ENCODE measurements at regions not wholly inside any gene's neighbourhood (a gene's known extent, or its start where the extent isn't known, plus 50 kb on each side); places are given as distances from the start of the nearest gene placed in this dataset.
"Not testable (repeated sequence)": the region's sequence is repeated elsewhere in the genome, so short reads cannot be mapped to it uniquely, and the experiment has no call there.

- no peak for DNase-seq
Observed at GRCh38 chr2:176826984-176827668, 385.5 kb upstream of the HNRNPA3 start.

- DNase-seq, result peak; percentile 31
Observed at GRCh38 chr2:176830362-176830761, 382.2 kb upstream of the HNRNPA3 start.

- DNase-seq, result no peak
Observed at GRCh38 chr2:176832086-176832485, 380.5 kb upstream of the HNRNPA3 start.

GRCh38 chr2:176833671-176834070, 378.9 kb upstream of the HNRNPA3 start:
- DNase-seq, result no peak

GRCh38 chr2:176834226-176834625, 378.4 kb upstream of the HNRNPA3 start:
- DNase-seq, result no peak

GRCh38 chr2:176843208-176843607, 369.4 kb upstream of the HNRNPA3 start:
- no peak for DNase-seq

GRCh38 chr2:176844461-176844860, 368.1 kb upstream of the HNRNPA3 start:
- DNase-seq, result peak; percentile 2

- DNase-seq, result no peak
Observed at GRCh38 chr2:176845718-176846117, 366.9 kb upstream of the HNRNPA3 start.

- no peak for DNase-seq
Observed at GRCh38 chr2:176847575-176847974, 365.0 kb upstream of the HNRNPA3 start.

GRCh38 chr2:176848844-176849243, 363.8 kb upstream of the HNRNPA3 start:
- no peak for DNase-seq

GRCh38 chr2:176851200-176851888, 361.2 kb upstream of the HNRNPA3 start:
- no peak for DNase-seq

GRCh38 chr2:176851889-176852483, 360.6 kb upstream of the HNRNPA3 start:
- no peak for DNase-seq

GRCh38 chr2:176852667-176853066, 359.9 kb upstream of the HNRNPA3 start:
- peak; percentile 54 for DNase-seq

- no peak for DNase-seq
Observed at GRCh38 chr2:176854062-176854461, 358.5 kb upstream of the HNRNPA3 start.

- no peak for DNase-seq
Observed at GRCh38 chr2:176854878-176855277, 357.7 kb upstream of the HNRNPA3 start.

- DNase-seq, result peak; percentile 3
Observed at GRCh38 chr2:176856683-176857082, 355.9 kb upstream of the HNRNPA3 start.

- no peak for DNase-seq
Observed at GRCh38 chr2:176865336-176865735, 347.3 kb upstream of the HNRNPA3 start.

GRCh38 chr2:176872406-176872805, 340.2 kb upstream of the HNRNPA3 start:
- DNase-seq, result no peak

- DNase-seq, result no peak
Observed at GRCh38 chr2:176873403-176873802, 339.2 kb upstream of the HNRNPA3 start.

GRCh38 chr2:176876493-176877103, 336.0 kb upstream of the HNRNPA3 start:
- no peak for DNase-seq

- no peak for DNase-seq
Observed at GRCh38 chr2:176879426-176879995, 333.1 kb upstream of the HNRNPA3 start.

- DNase-seq, result not testable (repeated sequence)
Observed at GRCh38 chr2:176882045-176882444, 330.5 kb upstream of the HNRNPA3 start.

GRCh38 chr2:176885001-176885643, 327.5 kb upstream of the HNRNPA3 start:
- no peak for DNase-seq

Measured in CD4-positive, alpha-beta T cell treated with Interleukin-12 subunit alpha and Interleukin-12 subunit beta, for 1 hour (primary cell).